HUES64 (cell line): ENCODE measurements at regions not wholly inside any gene's neighbourhood (a gene's known extent, or its start where the extent isn't known, plus 50 kb on each side); places are given as distances from the start of the nearest gene placed in this dataset.

Experiments
- H3K27ac ChIP-seq: 2 replicates; pipeline ENCODE4 v1.7.0; 2013; ENCODE audit warnings: low read depth, low read length, inconsistent platforms
- H3K27me3 ChIP-seq: 2 replicates; pipeline ENCODE4 v1.6.1; 2013; ENCODE audit warnings: mild to moderate bottlenecking, low read length; ENCODE audit not compliant: insufficient read depth
- H3K36me3 ChIP-seq: 2 replicates; pipeline ENCODE4 v1.6.1; 2013; ENCODE audit warnings: mild to moderate bottlenecking, low read length; ENCODE audit not compliant: insufficient read depth
- H3K4me1 ChIP-seq: 2 replicates; pipeline ENCODE4 v1.6.1; 2013; ENCODE audit warnings: mild to moderate bottlenecking, low read length, moderate library complexity; ENCODE audit not compliant: insufficient read depth
- H3K4me3 ChIP-seq: 2 replicates; pipeline ENCODE4 v1.5.1; 2013; ENCODE audit warnings: mild to moderate bottlenecking, low read length, moderate library complexity
- H3K9ac ChIP-seq: 2 replicates; pipeline ENCODE4 v1.6.1; 2013; ENCODE audit warnings: mild to moderate bottlenecking, low read depth, low read length
- H3K9me3 ChIP-seq: 2 replicates; pipeline ENCODE4 v1.6.1; 2013; ENCODE audit warnings: low read depth, low read length; ENCODE audit not compliant: insufficient read depth
- WGBS: fragments of 150-250, 120-280 bp; methylation state at CpG from one replicate; pipeline ENCODE4 v1.1.7; 2013; ENCODE audit warnings: missing lambda C conversion rate; 5-methylcytosine and 5-hydroxymethylcytosine counted together

DNA sequence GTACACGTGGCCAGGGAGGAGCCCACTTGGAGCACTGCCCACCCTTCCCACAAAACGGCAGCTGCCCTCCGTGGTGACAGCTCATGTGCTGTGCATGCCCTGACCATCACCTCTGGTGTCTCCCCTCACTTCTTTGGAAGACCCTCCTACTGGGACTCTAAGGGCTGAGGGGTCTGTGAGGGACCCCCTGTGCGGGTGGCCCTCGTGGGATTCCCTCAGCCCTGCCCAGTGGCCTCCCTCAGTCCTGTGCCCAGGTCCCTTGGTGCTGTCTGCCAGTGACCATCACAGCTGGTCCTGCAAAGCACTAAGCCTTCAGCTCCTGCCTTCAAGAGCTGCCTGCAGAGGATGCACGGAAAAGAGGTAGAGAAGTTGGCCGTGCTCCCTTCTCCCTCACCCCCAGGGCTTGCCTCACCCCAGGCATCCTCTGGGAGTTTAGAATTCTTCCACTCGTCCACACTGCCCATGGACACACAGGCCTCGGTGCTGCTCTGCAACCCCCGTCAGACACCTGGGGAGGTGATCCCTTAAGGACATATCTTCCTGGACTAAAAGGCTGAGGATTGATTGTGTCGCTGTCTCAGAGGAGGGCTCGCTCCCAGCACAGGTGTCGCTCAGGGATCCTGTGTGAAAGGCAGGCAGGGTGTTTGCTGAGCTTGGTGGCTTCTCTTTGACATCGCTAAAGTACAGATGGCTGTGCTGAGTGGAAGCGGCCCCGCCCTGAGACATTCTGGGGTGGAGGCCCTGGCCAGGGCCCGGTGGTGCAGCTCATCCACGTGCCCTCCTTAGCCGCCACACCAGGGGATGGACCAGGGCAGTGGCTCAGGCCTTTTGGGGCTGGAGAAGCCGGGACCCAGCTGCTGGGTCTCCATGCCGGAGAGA, 119.5 kb upstream of the FRMD1 start:
- no peaks in the 10 kb centered on the region for H3K4me1 ChIP-seq
- no peak overlapping the region for H3K27ac ChIP-seq
- WGBS: 89% methylated on average over 21 of the region's 21 CpGs
- no peaks in the 10 kb centered on the region for H3K36me3 ChIP-seq
- no peaks in the 10 kb centered on the region for H3K9me3 ChIP-seq
- no peaks in the 10 kb centered on the region for H3K27me3 ChIP-seq
- H3K4me3 ChIP-seq: no peak overlapping the region
- H3K9ac ChIP-seq: no peak overlapping the region

DNA sequence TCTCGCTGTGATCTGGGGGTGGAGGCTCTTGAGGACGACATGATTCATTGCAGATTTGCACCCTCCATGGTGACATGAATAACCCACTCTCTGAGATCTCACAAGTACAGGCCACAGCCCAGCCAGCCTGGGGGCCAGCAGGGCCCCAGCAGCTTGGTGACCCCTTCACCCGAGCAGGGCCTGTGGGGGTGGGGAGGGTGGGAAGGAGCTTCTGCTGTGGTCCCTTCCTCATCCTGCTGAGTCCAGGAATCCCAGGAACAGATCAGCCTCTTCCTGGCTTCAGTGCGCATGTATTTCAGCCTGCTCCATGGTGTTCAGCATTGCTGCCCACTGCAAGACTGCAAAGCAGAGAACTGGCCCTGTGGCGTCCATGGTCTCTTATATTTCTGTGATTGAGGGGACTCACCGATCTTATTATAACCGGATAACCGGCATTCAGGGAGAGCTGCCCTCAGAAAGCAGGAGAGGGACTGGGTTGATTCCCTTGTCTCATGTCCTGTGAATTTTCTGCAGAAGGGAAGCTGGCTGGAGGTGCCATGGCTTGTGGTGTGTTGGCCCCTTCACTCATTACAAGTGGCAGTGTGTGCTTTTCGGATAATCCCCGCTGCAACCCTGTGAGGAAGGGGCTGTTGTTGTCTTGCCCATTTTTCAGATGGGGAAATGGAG, 118.8 kb upstream of the FRMD1 start:
- Histone ChIP-seq H3K4me1 (no peaks in the 10 kb centered on the region), H3K9ac (no peak overlapping the region), H3K36me3 (no peaks in the 10 kb centered on the region), H3K27ac (no peak overlapping the region), H3K9me3 (no peaks in the 10 kb centered on the region), H3K4me3 (no peak overlapping the region), H3K27me3 (no peaks in the 10 kb centered on the region)
- 82% methylated on average over 10 of the region's 10 CpGs for WGBS

DNA sequence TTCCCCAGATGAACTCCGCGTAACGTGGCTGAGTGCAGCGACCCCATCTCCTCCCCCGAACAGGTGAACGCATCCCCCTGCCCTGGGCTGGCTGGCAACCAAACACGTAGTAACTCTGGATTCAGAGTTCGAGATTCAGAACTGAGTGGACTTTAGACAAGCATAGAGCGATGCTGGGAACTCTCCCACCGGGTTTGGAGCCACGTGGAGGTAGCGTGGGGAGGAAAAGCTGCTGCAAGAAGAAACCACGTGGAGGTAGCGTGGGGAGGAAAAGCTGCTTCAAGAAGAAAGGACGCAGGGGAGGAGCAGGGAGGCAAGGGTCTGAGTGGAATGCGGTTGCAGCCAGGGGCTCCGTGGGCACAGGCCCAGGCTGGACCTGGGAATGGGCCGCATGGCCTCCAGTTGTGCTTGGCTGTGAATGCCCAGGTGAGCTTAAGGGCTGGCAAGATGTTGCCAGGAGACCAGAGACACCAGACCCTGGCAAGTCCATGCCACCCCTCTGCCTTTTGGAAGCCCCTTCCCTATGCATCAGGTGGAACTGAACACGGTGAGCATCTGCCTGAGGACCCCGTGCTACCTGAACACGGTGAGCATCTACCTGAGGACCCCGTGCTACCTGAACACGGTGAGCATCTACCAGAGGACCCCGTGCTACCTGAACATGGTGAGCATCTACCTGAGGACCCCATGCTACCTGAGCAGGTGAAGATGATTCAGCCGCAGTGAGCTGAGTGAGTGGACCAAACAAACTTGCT, 118.0 kb upstream of the FRMD1 start:
- WGBS: 92% methylated on average over 25 of the region's 25 CpGs
- Histone ChIP-seq H3K4me1 (no peaks in the 10 kb centered on the region), H3K4me3 (no peak overlapping the region), H3K9ac (no peak overlapping the region), H3K9me3 (no peaks in the 10 kb centered on the region), H3K36me3 (no peaks in the 10 kb centered on the region), H3K27me3 (no peaks in the 10 kb centered on the region), H3K27ac (no peak overlapping the region)

DNA sequence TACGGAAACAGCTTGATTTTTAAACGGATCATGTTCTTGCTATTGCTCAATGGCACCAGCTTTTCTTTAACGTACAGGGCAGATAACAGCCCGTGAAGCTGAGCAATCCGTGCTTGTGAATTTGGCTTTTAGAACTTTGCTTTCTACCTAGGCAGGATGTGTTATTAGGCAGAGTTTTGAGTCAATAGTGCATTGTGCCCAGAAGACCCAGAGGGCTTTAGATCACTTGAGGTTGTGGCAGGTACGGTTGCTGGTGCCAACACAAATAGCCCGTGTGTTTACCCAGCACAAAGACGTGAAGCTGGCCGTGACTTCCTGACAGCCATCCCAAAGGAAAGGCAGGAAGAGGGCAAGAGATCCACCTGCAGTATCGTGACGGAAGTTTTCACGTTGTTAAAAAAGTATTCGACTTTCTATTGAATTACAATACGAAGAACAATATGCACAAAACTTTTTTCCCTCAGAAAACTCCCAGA, 117.4 kb upstream of the FRMD1 start:
- 90% methylated on average over 14 of the region's 14 CpGs for WGBS
- Histone ChIP-seq H3K4me3 (no peak overlapping the region), H3K9me3 (no peaks in the 10 kb centered on the region), H3K9ac (no peak overlapping the region), H3K36me3 (no peaks in the 10 kb centered on the region), H3K27me3 (no peaks in the 10 kb centered on the region), H3K4me1 (no peaks in the 10 kb centered on the region), H3K27ac (no peak overlapping the region)

DNA sequence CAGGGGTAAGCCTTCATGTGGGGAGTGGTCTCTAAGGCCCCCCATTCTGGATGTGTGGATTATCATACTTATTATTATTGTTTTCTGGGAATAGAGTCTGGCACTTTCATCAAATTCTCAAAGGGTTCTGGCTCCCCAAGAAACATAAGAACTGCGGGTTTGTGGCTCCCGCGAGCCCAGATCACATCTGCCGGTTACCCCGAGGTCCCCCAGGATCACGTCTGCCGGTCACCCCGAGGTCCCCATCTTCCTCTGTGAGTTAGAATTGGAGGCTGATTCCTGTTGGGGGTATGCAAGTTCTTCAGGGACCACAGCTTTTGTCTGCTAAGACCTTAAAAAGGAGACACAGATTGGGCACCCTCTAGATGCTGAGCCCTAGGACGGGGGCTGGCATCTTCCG, 116.7 kb upstream of the FRMD1 start:
- Histone ChIP-seq H3K36me3 (no peaks in the 10 kb centered on the region), H3K9me3 (no peaks in the 10 kb centered on the region), H3K27ac (no peak overlapping the region), H3K9ac (no peak overlapping the region), H3K27me3 (no peaks in the 10 kb centered on the region), H3K4me3 (no peak overlapping the region), H3K4me1 (no peaks in the 10 kb centered on the region)
- 94% methylated on average over 10 of the region's 10 CpGs for WGBS

DNA sequence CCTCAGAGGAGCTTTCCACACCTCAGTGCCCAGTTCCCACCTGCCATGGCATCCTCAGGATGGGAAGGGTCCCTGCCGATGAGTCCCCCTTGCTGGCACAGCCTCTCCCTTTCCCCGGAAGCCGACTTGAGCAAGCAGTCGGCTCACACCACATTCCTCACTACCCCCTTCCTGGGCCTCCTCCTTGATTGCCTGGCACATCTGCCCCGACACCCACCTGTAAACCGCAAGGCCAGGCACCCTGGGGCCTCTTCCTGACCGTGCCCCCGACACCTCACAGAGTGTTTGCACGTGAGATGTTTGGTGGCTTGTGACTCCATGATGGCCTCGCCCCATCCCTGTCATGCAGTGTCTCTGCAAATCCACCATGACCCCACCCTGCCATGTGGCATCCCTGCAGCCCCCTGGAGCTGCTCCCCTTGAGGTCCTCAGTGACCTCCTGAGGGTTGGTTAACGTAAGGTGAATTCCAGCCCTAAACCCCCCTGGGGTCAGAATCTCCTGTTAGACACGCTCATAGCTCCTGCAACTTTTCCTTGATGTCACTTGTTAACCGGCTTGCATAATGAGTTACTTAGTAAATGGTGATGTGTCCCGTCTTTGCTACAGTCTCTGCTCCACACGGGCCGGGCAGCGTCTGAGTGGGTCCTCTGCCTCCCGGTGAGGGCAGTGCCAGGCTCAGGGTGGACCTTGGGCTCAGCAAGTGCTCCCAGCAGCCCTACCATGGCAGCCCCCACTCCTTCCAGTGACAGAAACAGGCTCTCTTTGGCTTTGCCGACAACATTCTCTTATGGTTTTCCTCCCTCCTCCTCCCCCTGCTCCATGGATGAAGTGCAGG, 115.9 kb upstream of the FRMD1 start:
- Histone ChIP-seq H3K27ac (no peak overlapping the region), H3K4me3 (no peak overlapping the region), H3K9me3 (no peaks in the 10 kb centered on the region), H3K36me3 (no peaks in the 10 kb centered on the region), H3K4me1 (no peaks in the 10 kb centered on the region), H3K27me3 (no peaks in the 10 kb centered on the region), H3K9ac (no peak overlapping the region)
- WGBS: 94% methylated on average over 19 of the region's 19 CpGs

DNA sequence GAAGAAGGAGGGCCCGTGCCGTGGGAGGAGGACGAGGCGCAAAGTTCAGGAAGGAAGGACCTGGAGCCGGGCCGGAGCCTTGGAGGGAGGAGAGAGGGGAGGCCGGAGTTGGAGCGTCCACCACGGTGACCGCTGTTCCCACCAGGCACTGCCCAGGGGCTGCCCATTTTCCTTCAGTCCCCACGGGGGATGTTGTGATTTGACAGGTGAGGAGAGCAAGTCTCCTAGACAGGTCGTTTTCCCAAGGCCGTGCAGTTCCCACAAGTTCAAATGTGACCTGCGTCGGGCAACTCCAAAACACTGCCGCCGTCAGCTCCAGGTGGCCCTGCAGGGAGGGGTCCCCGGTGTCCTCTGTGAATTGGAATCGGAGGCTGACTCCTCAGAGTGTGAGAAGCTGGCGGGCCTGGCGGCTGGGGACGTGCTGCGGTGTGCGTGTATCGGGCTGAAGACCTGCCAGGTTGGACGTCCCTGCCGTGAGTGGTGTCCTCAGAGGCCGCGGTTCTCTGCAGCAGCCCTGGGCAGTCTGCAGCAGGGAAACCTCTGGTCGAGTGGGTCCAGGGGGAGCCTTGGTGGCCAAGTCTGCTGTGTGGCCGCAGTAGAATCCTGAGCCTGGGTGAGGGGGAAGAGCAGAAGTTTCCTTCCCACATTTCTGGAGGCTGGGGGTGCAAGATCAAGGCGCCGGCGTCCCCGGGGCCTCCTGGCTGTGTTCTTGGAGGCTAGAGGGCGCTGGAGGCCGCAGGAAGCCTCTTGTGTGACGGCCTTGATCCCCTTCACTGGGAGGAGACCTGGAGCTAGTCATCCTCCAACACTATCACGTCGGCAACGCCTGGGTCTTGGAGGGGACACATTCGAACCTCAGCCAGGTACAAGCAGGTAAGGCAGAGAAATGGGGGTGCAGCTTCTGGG, 115.1 kb upstream of the FRMD1 start:
- H3K4me3 ChIP-seq: no peak overlapping the region
- no peaks in the 10 kb centered on the region for H3K9me3 ChIP-seq
- no peaks in the 10 kb centered on the region for H3K4me1 ChIP-seq
- H3K36me3 ChIP-seq: no peaks in the 10 kb centered on the region
- no peaks in the 10 kb centered on the region for H3K27me3 ChIP-seq
- WGBS: 88% methylated on average over 42 of the region's 42 CpGs
- H3K9ac ChIP-seq: no peak overlapping the region
- H3K27ac ChIP-seq: no peak overlapping the region

DNA sequence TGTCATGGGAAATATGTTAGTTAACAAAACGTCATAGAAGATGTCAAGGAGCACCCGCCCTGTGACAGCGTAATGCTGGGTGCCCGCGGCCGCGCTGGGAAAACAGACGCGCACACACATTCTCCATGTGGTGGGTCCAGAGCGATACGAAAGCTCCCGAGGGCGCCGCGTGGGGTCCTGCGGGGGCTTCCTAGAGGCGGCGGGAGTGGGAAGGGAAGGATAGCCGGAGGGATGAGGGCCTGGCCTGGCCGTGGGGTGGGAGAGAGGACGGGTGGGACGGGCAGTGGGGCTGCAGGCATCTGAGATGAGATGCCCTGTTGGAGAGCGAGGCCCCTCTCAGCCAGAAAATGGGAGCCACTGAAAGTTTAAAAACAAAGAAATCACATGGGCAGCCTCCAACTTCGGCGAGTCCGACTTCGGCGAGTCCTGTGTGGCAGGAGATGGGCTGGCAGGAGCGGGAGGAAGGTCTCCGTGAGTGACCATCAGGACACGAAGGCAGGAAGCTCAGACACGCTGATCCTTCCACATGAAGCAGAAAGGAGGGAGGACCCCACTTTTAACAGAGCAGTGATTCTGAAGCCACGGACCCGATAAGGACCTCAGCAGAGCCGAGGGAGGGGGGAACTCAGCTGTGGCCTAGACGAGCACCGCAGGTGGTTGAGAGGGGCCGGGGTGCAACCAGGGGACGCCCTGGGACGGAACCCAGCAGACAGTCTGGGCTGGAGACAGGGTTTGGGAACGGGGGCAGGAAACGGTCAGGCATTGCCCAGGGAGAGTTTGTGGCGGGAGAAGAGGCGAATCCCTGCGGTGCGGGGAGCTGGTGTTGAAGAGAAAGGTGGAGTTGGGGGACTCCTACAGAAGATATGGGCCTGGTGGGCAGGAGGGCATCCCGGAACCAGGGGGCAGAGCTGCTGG, 114.1 kb upstream of the FRMD1 start:
- Histone ChIP-seq H3K27me3 (no peaks in the 10 kb centered on the region), H3K9me3 (no peaks in the 10 kb centered on the region), H3K36me3 (no peaks in the 10 kb centered on the region), H3K4me3 (no peak overlapping the region), H3K9ac (no peak overlapping the region), H3K27ac (no peak overlapping the region), H3K4me1 (no peaks in the 10 kb centered on the region)
- 95% methylated on average over 47 of the region's 47 CpGs for WGBS

DNA sequence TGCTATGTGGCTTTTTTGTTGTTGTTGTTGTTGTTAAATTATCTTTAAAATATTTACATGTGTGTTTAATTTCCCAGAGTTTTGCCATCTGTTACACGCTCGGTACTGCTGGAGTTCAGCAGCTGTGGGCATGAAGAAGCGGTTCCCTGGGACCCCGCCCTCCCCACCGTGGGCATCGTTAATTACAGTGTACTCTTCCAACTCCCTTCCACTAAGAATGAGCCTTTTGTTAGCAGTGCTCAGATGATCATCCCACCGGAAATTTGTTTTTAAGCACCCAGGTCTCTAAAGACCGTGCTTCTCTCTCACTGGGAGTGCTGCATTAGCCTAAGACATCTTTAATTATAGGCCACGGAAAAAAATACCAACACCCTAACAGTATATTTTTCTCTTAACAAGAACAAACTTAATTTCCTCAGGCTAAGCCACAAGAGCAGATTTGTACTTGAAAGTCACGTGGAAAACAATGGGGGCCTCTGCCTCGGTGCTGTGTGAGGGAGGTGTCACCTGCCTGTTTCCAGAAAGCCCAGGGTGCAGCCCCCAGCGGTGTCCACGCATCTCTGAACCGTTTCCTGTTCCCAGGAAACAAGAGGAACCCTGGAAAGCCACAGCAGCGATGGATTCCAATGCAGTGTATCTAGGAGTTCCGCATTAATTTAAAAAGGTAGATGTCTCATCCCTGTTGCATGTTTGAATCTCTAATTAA, 113.3 kb upstream of the FRMD1 start:
- WGBS: 80% methylated on average over 16 of the region's 16 CpGs
- Histone ChIP-seq H3K36me3 (no peaks in the 10 kb centered on the region), H3K4me1 (no peaks in the 10 kb centered on the region), H3K4me3 (no peak overlapping the region), H3K9ac (no peak overlapping the region), H3K27ac (no peak overlapping the region), H3K27me3 (no peaks in the 10 kb centered on the region), H3K9me3 (0 out of 2 replicates have a peak, but pooled peaks cover 2% of the 10 kb centered on the region)
